NCI-H128 (cell line): ENCODE measurements at regions not wholly inside any gene's neighbourhood (a gene's known extent, or its start where the extent isn't known, plus 50 kb on each side); places are given as distances from the start of the nearest gene placed in this dataset.
"Not testable (repeated sequence)": the region's sequence is repeated elsewhere in the genome, so short reads cannot be mapped to it uniquely, and the experiment has no call there.

Experiments used
- DNase-seq: peaks from one replicate; lab custom pipeline; 2025; ENCODE audit not compliant: unreplicated experiment; lab: John Stamatoyannopoulos, UW

GRCh38 chr9:95587021-95587964, 70.5 kb upstream of the PTCH1 start:
- no peak for DNase-seq

GRCh38 chr9:95586326-95586725, 69.6 kb upstream of the PTCH1 start:
- no peak for DNase-seq

DNA sequence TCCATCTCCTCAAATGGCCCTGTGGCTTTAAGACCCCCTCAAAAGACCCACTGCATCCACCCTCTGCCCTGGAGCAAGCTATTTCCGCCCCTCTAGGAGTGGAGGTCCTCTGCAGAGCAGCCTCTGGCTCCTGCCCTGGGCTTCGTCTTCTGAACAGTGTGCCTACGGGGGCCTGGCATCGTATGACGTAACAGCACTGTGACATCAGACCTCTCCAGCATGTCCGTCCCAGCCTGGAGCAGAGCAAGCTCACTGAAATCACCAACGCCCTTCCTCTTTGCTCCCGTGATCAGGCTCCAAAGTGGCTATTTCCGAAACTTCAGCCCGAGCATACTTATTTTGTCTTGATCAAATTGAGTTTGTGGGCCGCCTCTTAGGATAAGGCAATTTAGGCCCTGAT, 69.1 kb upstream of the PTCH1 start:
- DNase-seq, result no peak

DNA sequence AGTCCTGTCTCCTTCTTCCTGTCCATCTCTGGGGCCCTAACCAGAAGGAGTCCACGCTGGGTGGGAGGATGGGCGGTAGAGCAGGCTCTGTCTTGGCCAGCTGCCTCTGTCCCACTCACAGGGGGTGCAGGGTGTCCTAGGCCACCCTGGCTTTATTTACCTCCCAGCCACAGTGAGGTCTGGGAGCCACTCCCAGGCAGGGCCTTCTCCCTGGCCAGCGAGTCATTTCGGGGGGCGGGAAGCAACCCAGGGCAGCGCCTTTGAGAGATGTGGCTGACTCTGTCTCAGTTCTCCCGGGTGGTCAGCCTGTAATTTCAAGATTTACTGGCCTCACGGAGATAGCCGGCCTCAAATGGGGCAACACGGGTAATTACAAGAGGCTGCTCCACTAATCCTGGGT, 67.4 kb upstream of the PTCH1 start:
- DNase-seq, result no peak

GRCh38 chr9:95581900-95582299, 65.1 kb upstream of the PTCH1 start:
- no peak for DNase-seq

GRCh38 chr9:95580812-95581761, 64.3 kb upstream of the PTCH1 start:
- DNase-seq, result no peak

DNA sequence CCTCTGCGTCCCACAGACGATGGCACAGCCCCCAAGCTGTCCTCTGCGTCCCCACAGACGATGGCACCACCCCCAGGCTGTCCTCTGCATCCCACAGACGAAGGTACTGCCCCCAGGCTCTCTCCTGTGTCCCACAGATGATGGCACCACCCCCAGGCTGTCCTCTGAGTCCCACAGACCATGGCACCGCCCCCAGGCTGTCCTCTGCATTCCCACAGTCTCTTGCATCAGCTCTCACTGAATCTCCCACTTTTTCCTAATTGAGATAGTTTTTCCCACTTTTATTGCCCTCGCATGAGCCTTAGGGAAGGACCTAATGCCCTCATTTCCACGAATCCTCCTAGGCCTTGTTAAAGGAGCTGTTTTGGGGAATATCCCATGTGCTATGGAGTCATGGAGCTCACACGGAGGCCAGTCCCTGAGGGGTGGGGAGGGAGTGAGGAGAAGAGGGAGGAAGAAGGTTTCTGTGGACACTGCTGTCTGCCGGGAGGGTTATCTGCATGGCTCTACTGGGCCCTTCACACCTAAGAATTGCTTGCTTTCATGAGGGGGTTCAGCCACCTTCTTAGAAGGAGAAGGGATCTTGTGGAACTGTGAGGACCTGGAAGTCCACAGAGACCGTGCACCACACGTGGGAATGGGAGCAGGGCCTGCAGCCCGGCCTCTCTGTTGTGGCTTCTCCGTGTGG, 58.2 kb upstream of the PTCH1 start:
- DNase-seq, result no peak

GRCh38 chr9:95574176-95574575, 57.4 kb upstream of the PTCH1 start:
- DNase-seq, result no peak

GRCh38 chr9:95573463-95573862, 56.7 kb upstream of the PTCH1 start:
- no peak for DNase-seq

- no peak for DNase-seq
Observed at GRCh38 chr9:95572381-95573151, 55.8 kb upstream of the PTCH1 start.

DNA sequence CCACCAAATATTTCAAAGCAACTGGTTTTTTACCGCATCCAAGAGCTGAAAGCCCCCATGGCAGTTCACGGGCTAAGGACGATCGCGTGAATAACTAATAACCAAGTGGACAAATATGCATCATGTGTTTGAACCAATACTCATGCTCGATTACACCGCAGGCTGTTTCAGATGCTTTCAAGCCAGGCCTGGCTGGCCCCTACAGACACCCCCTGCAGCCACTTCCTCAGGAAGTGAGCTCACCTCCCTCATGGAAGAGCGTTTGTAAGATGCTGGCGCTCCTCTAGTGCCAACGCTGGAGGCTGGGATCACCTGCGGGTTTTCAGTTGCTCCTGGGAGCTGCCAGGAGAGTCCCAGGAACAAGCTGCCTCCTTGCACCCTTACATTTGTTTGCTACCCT, 53.9 kb upstream of the PTCH1 start:
- DNase-seq, result no peak

DNA sequence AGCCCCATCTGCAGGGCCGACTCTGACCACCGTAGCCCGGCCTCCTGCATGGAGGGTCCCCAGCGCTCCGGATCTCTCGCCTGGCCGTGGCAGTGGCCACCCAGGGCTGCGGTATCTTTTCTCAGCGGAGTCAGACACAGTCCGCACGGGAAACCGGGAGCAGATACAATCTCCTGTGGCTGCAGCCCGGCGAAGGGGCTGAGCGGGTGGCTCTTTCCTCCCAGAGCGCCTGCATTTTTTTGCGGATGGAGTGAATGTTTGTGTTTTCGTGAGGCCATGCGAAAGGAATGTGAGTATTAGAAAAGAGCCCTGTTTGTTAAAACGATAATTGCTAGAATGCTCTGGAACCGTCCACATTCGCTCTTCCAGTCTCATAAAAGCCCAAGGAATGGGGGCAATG, 53.4 kb upstream of the PTCH1 start:
- no peak for DNase-seq

DNA sequence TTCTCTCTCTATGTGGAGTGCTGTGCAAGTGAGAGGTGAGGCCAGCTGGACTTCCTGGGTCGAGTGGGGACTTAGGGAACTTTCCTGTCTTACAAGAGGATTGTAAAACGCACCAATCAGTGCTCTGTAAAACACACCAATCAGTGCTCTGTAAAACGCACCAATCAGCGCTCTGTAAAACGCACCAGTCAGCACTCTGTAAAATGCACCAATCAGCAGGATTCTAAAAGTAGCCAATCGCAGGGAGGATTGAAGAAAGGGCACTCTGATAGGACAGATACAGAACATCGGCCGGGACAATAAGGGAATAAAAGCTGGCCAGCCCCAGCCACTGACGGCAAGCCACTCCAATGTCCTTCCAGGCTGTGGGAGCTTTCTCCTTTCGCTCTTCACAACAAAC, 52.0 kb upstream of the PTCH1 start:
- not testable (repeated sequence) for DNase-seq
